OCI-LY7 (cell line): ENCODE measurements at regions not wholly inside any gene's neighbourhood (a gene's known extent, or its start where the extent isn't known, plus 50 kb on each side); places are given as distances from the start of the nearest gene placed in this dataset.

Experiments used
- BruUV-seq: library from RNA; stranded (reverse); fragments of 400-500 nt; replicated peaks from 2 replicates; lab custom pipeline; 2021; lab: Mats Ljungman, UMichigan
- CTCF ChIA-PET: fragments of 300-600 bp; sonication (Branson Sonifier 250); formaldehyde crosslinking; loops from one replicate; lab custom pipeline; 2022; ENCODE audit warnings: antibody characterized with exemption; ENCODE audit not compliant: unreplicated experiment; lab: Charles Lee
- POLR2A ChIA-PET: fragments of 300-600 bp; sonication (Branson Sonifier 250); formaldehyde crosslinking; loops from one replicate; lab custom pipeline; 2022; ENCODE audit warnings: antibody characterized with exemption; lab: Charles Lee
- DNase-seq: peaks from one replicate; pipeline ENCODE4 v3.0.0-alpha.2; 2015; ENCODE audit warnings: low spot score
- H2AFZ ChIP-seq: fragments of 200-600 bp; sonication (generic), shearing (Covaris generic); 2 replicates; pipeline ENCODE4 v1.6.1; 2014; ENCODE audit warnings: mild to moderate bottlenecking, antibody characterized with exemption, low read length, moderate library complexity
- H3K27ac ChIP-seq: fragments of 200-600 bp; sonication (generic); 2 replicates; pipeline ENCODE4 v1.5.1; 2014; ENCODE audit warnings: mixed run types, low read depth, mild to moderate bottlenecking, moderate library complexity, low read length, inconsistent platforms; ENCODE audit not compliant: poor library complexity, severe bottlenecking
- H3K36me3 ChIP-seq: fragments of 200-600 bp; sonication (generic); 2 replicates; pipeline ENCODE4 v1.6.1; 2014; ENCODE audit warnings: mild to moderate bottlenecking, antibody characterized with exemption, low read length, moderate library complexity, mixed read lengths; ENCODE audit not compliant: insufficient read depth
- H3K4me1 ChIP-seq: fragments of 200-600 bp; sonication (generic); 2 replicates; pipeline ENCODE4 v1.5.1; 2014; ENCODE audit warnings: mild to moderate bottlenecking, low read length; ENCODE audit not compliant: insufficient read depth, poor library complexity, severe bottlenecking
- H3K4me2 ChIP-seq: fragments of 200-600 bp; sonication (generic); 2 replicates; pipeline ENCODE4 v1.6.1; 2014; ENCODE audit warnings: mild to moderate bottlenecking, low read length
- H3K4me3 ChIP-seq: fragments of 200-600 bp; sonication (generic); 2 replicates; pipeline ENCODE4 v1.5.1; 2014; ENCODE audit warnings: mild to moderate bottlenecking, low read depth, low read length; ENCODE audit not compliant: poor library complexity, severe bottlenecking
- H3K79me2 ChIP-seq: fragments of 200-600 bp; sonication (generic); 2 replicates; pipeline ENCODE4 v1.6.1; 2016; ENCODE audit warnings: low read depth, mild to moderate bottlenecking, low read length, moderate library complexity, mixed read lengths; ENCODE audit not compliant: insufficient read depth
- H3K9me2 ChIP-seq: fragments of 200-600 bp; sonication (generic); 2 replicates; pipeline ENCODE4 v1.6.1; 2016; ENCODE audit warnings: mild to moderate bottlenecking, low read length, mixed read lengths; ENCODE audit not compliant: insufficient read depth
- H3K9me3 ChIP-seq: fragments of 200-600 bp; sonication (generic); 2 replicates; pipeline ENCODE4 v1.6.1; 2014; ENCODE audit warnings: mild to moderate bottlenecking, mixed run types, low read length, mixed read lengths
- H4K20me1 ChIP-seq: fragments of 200-600 bp; sonication (generic); 2 replicates; pipeline ENCODE4 v1.6.1; 2014; ENCODE audit warnings: mild to moderate bottlenecking, antibody characterized with exemption, low read length, moderate library complexity, mixed read lengths; ENCODE audit not compliant: insufficient read depth
- EZH2phosphoT487 ChIP-seq: fragments of 200-600 bp; sonication (generic); IDR thresholded peaks from 2 replicates; pipeline ENCODE4 v1.6.1; 2018; ENCODE audit warnings: low read depth, borderline replicate concordance, mild to moderate bottlenecking, mixed run types, antibody characterized with exemption, low read length, moderate library complexity, mixed read lengths
- intact Hi-C: fragments of 100-400 bp; cut with micrococcal nuclease; formaldehyde crosslinking; loops from one replicate; pipeline ENCODE4 v1.10.0; 2022; ENCODE audit not compliant: unreplicated experiment
- TF ChIP-seq, protein P1 (sequence below): fragments of 200-600 bp; sonication (generic); conservative IDR thresholded peaks from 2 replicates; pipeline ENCODE4 v1.5.1; 2014; ENCODE audit warnings: mild to moderate bottlenecking, antibody characterized with exemption, low read length, moderate library complexity, mixed read lengths

DNA sequence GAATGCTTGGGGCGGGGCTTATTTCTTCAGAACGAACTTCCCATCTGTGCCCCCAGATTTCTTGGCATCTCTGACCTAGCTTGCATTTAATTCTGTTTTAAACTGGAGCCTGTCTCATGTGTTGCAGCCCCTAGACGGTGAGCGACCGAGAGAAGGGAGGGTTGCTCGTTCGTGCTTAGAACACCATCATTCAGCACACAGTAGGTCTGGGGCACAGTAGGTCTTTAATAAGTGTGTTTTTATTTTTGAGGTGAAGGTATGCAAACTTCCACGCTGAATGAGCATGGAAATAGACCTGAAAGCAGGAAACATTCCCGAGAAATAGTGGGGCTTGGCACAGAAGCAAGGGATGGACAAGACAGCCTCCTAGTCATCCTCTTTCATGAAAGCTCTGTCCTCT lies 57.0 kb upstream of the TAC4 start:
- Histone ChIP-seq H4K20me1 (no peaks in the 10 kb centered on the region), H3K9me2 (no peaks in the 10 kb centered on the region), H3K27ac (no peak overlapping the region), H2AFZ (no peak overlapping the region), H3K4me2 (no peak overlapping the region), H3K36me3 (no peaks in the 10 kb centered on the region), H3K4me1 (no peaks in the 10 kb centered on the region), H3K79me2 (no peaks in the 10 kb centered on the region), H3K9me3 (no peaks in the 10 kb centered on the region), H3K4me3 (no peak overlapping the region)
- intact Hi-C loops = no loop called here
- no peak for TF ChIP-seq EZH2phosphoT487
- TF ChIP-seq, protein P1, sequence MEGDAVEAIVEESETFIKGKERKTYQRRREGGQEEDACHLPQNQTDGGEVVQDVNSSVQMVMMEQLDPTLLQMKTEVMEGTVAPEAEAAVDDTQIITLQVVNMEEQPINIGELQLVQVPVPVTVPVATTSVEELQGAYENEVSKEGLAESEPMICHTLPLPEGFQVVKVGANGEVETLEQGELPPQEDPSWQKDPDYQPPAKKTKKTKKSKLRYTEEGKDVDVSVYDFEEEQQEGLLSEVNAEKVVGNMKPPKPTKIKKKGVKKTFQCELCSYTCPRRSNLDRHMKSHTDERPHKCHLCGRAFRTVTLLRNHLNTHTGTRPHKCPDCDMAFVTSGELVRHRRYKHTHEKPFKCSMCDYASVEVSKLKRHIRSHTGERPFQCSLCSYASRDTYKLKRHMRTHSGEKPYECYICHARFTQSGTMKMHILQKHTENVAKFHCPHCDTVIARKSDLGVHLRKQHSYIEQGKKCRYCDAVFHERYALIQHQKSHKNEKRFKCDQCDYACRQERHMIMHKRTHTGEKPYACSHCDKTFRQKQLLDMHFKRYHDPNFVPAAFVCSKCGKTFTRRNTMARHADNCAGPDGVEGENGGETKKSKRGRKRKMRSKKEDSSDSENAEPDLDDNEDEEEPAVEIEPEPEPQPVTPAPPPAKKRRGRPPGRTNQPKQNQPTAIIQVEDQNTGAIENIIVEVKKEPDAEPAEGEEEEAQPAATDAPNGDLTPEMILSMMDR = no peak
- ChIA-PET CTCF (no interaction called here), POLR2A (no interaction called here)
- no peak for DNase-seq
- no TSS peak for BruUV-seq

DNA sequence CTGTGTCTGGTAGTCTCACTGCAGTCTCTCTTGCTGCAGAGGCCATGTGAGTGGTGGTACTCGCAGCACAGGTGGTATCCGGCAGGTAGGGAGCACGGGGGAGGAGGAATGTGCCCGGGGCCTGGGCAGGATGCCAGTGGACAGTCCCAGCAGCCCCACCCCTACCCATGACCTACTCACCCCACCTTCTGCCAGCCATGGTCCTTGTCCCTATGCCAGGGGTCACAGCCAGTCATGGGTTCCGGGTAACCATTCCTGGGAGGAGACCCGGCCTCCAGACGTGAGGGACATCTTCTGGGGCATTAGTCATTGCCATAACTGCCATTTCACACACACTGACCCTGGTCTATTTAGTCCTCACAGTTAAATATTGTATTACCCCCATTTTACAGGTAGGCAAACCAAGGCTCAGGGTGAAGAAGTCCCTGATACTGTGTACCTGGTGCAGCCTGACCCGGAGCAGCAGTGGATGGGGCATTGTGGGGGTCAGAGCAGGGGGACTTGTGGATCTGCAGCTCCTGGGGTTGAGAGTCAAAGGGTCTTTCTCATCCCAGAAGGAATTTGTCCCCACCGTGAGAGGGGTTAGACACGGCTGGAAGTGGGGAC lies 58.8 kb upstream of the TAC4 start:
- BruUV-seq = no TSS peak
- no peak for DNase-seq
- intact Hi-C loops = no loop called here
- ChIA-PET CTCF (no interaction called here), POLR2A (no interaction called here)
- no peak overlapping the region for H3K4me3 ChIP-seq
- H3K27ac ChIP-seq = no peak overlapping the region
- no peak overlapping the region for H3K4me2 ChIP-seq
- no peak overlapping the region for H2AFZ ChIP-seq
- TF ChIP-seq, protein P1 = no peak
- TF ChIP-seq EZH2phosphoT487 = no peak
- no peaks in the 10 kb centered on the region for H3K79me2 ChIP-seq
- H3K36me3 ChIP-seq = no peaks in the 10 kb centered on the region
- H3K9me3 ChIP-seq = no peaks in the 10 kb centered on the region
- no peaks in the 10 kb centered on the region for H3K9me2 ChIP-seq
- no peaks in the 10 kb centered on the region for H4K20me1 ChIP-seq
- H3K4me1 ChIP-seq = no peaks in the 10 kb centered on the region

DNA sequence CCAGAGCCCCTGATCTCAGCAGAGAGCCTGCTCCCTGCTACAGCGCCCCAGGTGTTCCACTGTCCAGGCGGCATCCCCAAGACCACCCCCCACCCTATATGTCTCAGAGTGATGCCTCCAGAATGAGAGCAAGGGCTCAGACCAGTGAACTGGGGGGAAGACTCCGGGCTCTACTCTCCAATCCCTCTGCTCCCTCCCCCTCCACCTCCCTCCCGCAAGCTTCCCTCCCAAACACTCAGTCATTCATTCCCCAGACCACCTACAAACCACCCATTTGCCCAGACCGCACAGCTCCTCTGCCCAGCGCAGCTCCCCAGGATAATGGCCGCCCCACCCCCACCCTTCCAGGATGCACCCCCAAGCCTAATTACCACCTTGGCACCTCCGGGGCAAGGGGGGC lies 59.4 kb upstream of the TAC4 start:
- no peaks in the 10 kb centered on the region for H3K36me3 ChIP-seq
- H3K79me2 ChIP-seq = no peaks in the 10 kb centered on the region
- no peak overlapping the region for H3K4me3 ChIP-seq
- no TSS peak for BruUV-seq
- H3K9me2 ChIP-seq = no peaks in the 10 kb centered on the region
- no peaks in the 10 kb centered on the region for H3K4me1 ChIP-seq
- TF ChIP-seq EZH2phosphoT487 = no peak
- TF ChIP-seq, protein P1 = no peak
- H4K20me1 ChIP-seq = no peaks in the 10 kb centered on the region
- H2AFZ ChIP-seq = no peak overlapping the region
- intact Hi-C loops = no loop called here
- ChIA-PET CTCF (no interaction called here), POLR2A (no interaction called here)
- H3K4me2 ChIP-seq = no peak overlapping the region
- H3K27ac ChIP-seq = no peak overlapping the region
- H3K9me3 ChIP-seq = no peaks in the 10 kb centered on the region
- DNase-seq = no peak
